HCT116 (cell line): ENCODE measurements at regions not wholly inside any gene's neighbourhood (a gene's known extent, or its start where the extent isn't known, plus 50 kb on each side); places are given as distances from the start of the nearest gene placed in this dataset.

Experiments
- EZH2 ChIP-seq: fragments of 200-600 bp; sonication (generic); IDR thresholded peaks from 2 replicates; pipeline ENCODE4 v1.6.1; 2017; ENCODE audit warnings: antibody characterized with exemption, mixed run types
- MAX ChIP-seq: IDR thresholded peaks from 2 replicates; pipeline ENCODE4 v1.6.1; 2012
- POLR2AphosphoS5 ChIP-seq: IDR thresholded peaks from 2 replicates; pipeline ENCODE4 v1.6.1; 2011; ENCODE audit warnings: mild to moderate bottlenecking, low read depth, low read length, moderate library complexity
- ZBTB33 ChIP-seq: IDR thresholded peaks from 2 replicates; pipeline ENCODE4 v1.6.1; 2011; ENCODE audit warnings: mild to moderate bottlenecking, low read length, moderate library complexity; ENCODE audit not compliant: insufficient replicate concordance; ENCODE audit errors: extremely low read depth

- TF ChIP-seq MAX, result no peak
- TF ChIP-seq EZH2, result no peak
- TF ChIP-seq POLR2AphosphoS5, result no peak
- TF ChIP-seq ZBTB33, result no peak
Measured at GRCh38 chr5:87909382-87909781, 359.3 kb downstream of the TMEM161B start.
